OCI-LY7 (cell line): ENCODE measurements at regions not wholly inside any gene's neighbourhood (a gene's known extent, or its start where the extent isn't known, plus 50 kb on each side); places are given as distances from the start of the nearest gene placed in this dataset.

Experiments used
- BruUV-seq: library from RNA; stranded (reverse); fragments of 400-500 nt; replicated peaks from 2 replicates; lab custom pipeline; 2021; lab: Mats Ljungman, UMichigan
- CTCF ChIA-PET: fragments of 300-600 bp; sonication (Branson Sonifier 250); formaldehyde crosslinking; loops from one replicate; lab custom pipeline; 2022; ENCODE audit warnings: antibody characterized with exemption; ENCODE audit not compliant: unreplicated experiment; lab: Charles Lee
- POLR2A ChIA-PET: fragments of 300-600 bp; sonication (Branson Sonifier 250); formaldehyde crosslinking; loops from one replicate; lab custom pipeline; 2022; ENCODE audit warnings: antibody characterized with exemption; lab: Charles Lee
- DNase-seq: peaks from one replicate; pipeline ENCODE4 v3.0.0-alpha.2; 2015; ENCODE audit warnings: low spot score
- H2AFZ ChIP-seq: fragments of 200-600 bp; sonication (generic), shearing (Covaris generic); 2 replicates; pipeline ENCODE4 v1.6.1; 2014; ENCODE audit warnings: mild to moderate bottlenecking, antibody characterized with exemption, low read length, moderate library complexity
- H3K27ac ChIP-seq: fragments of 200-600 bp; sonication (generic); 2 replicates; pipeline ENCODE4 v1.5.1; 2014; ENCODE audit warnings: mixed run types, low read depth, mild to moderate bottlenecking, moderate library complexity, low read length, inconsistent platforms; ENCODE audit not compliant: poor library complexity, severe bottlenecking
- H3K36me3 ChIP-seq: fragments of 200-600 bp; sonication (generic); 2 replicates; pipeline ENCODE4 v1.6.1; 2014; ENCODE audit warnings: mild to moderate bottlenecking, antibody characterized with exemption, low read length, moderate library complexity, mixed read lengths; ENCODE audit not compliant: insufficient read depth
- H3K4me1 ChIP-seq: fragments of 200-600 bp; sonication (generic); 2 replicates; pipeline ENCODE4 v1.5.1; 2014; ENCODE audit warnings: mild to moderate bottlenecking, low read length; ENCODE audit not compliant: insufficient read depth, poor library complexity, severe bottlenecking
- H3K4me2 ChIP-seq: fragments of 200-600 bp; sonication (generic); 2 replicates; pipeline ENCODE4 v1.6.1; 2014; ENCODE audit warnings: mild to moderate bottlenecking, low read length
- H3K4me3 ChIP-seq: fragments of 200-600 bp; sonication (generic); 2 replicates; pipeline ENCODE4 v1.5.1; 2014; ENCODE audit warnings: mild to moderate bottlenecking, low read depth, low read length; ENCODE audit not compliant: poor library complexity, severe bottlenecking
- H3K79me2 ChIP-seq: fragments of 200-600 bp; sonication (generic); 2 replicates; pipeline ENCODE4 v1.6.1; 2016; ENCODE audit warnings: low read depth, mild to moderate bottlenecking, low read length, moderate library complexity, mixed read lengths; ENCODE audit not compliant: insufficient read depth
- H3K9me2 ChIP-seq: fragments of 200-600 bp; sonication (generic); 2 replicates; pipeline ENCODE4 v1.6.1; 2016; ENCODE audit warnings: mild to moderate bottlenecking, low read length, mixed read lengths; ENCODE audit not compliant: insufficient read depth
- H3K9me3 ChIP-seq: fragments of 200-600 bp; sonication (generic); 2 replicates; pipeline ENCODE4 v1.6.1; 2014; ENCODE audit warnings: mild to moderate bottlenecking, mixed run types, low read length, mixed read lengths
- H4K20me1 ChIP-seq: fragments of 200-600 bp; sonication (generic); 2 replicates; pipeline ENCODE4 v1.6.1; 2014; ENCODE audit warnings: mild to moderate bottlenecking, antibody characterized with exemption, low read length, moderate library complexity, mixed read lengths; ENCODE audit not compliant: insufficient read depth
- EZH2phosphoT487 ChIP-seq: fragments of 200-600 bp; sonication (generic); IDR thresholded peaks from 2 replicates; pipeline ENCODE4 v1.6.1; 2018; ENCODE audit warnings: low read depth, borderline replicate concordance, mild to moderate bottlenecking, mixed run types, antibody characterized with exemption, low read length, moderate library complexity, mixed read lengths
- intact Hi-C: fragments of 100-400 bp; cut with micrococcal nuclease; formaldehyde crosslinking; loops from one replicate; pipeline ENCODE4 v1.10.0; 2022; ENCODE audit not compliant: unreplicated experiment
- TF ChIP-seq, protein P1 (sequence below): fragments of 200-600 bp; sonication (generic); conservative IDR thresholded peaks from 2 replicates; pipeline ENCODE4 v1.5.1; 2014; ENCODE audit warnings: mild to moderate bottlenecking, antibody characterized with exemption, low read length, moderate library complexity, mixed read lengths

- Histone ChIP-seq H3K79me2 (no peaks in the 10 kb centered on the region), H3K27ac (no peak overlapping the region), H3K4me1 (no peaks in the 10 kb centered on the region), H3K4me3 (no peak overlapping the region), H3K36me3 (no peaks in the 10 kb centered on the region), H3K9me2 (no peaks in the 10 kb centered on the region), H4K20me1 (no peaks in the 10 kb centered on the region), H3K4me2 (no peak overlapping the region), H2AFZ (no peak overlapping the region), H3K9me3 (peaks cover 20% of the 10 kb centered on the region)
- no peak for TF ChIP-seq EZH2phosphoT487
- TF ChIP-seq, protein P1, sequence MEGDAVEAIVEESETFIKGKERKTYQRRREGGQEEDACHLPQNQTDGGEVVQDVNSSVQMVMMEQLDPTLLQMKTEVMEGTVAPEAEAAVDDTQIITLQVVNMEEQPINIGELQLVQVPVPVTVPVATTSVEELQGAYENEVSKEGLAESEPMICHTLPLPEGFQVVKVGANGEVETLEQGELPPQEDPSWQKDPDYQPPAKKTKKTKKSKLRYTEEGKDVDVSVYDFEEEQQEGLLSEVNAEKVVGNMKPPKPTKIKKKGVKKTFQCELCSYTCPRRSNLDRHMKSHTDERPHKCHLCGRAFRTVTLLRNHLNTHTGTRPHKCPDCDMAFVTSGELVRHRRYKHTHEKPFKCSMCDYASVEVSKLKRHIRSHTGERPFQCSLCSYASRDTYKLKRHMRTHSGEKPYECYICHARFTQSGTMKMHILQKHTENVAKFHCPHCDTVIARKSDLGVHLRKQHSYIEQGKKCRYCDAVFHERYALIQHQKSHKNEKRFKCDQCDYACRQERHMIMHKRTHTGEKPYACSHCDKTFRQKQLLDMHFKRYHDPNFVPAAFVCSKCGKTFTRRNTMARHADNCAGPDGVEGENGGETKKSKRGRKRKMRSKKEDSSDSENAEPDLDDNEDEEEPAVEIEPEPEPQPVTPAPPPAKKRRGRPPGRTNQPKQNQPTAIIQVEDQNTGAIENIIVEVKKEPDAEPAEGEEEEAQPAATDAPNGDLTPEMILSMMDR = no peak
- ChIA-PET CTCF (no interaction called here), POLR2A (no interaction called here)
- BruUV-seq = no TSS peak
- intact Hi-C loops = no loop called here
- no peak for DNase-seq
These were observed 223.4 kb upstream of the TNRC6C start for GRCh38 chr17:77735081-77735565.

DNA sequence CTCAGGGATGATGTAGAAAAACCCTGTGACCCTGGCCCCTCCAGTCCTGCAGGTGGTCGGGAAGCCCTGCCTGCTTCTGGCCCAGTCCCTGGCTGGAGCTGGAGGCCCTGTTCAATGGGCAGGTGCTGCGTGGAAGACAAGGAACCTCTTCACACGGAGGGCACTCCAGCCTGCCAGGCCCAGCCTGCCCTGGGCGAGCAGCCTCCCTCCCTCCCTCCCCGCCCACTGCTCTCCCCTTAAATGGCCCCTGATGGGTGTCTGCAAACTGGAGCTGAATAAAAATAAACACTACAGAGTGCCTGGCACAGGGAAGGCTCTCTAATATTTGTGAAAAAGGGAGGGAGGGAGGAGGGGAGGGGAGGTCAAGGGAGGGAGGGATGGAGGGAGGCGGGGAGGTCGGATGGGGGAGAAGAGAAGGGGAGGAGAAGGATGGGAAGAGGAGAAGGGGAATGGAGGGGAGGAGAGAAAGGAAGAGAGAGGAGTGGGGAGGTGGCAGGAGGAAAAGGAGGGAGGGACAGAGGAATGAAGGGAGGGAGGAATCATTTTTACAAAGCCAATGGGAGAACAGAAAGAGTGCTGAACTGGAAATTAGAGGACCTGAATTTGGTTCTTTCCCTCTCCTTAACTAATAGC, 222.8 kb upstream of the TNRC6C start:
- Histone ChIP-seq H3K36me3 (no peaks in the 10 kb centered on the region), H4K20me1 (no peaks in the 10 kb centered on the region), H2AFZ (no peak overlapping the region), H3K27ac (no peak overlapping the region), H3K9me3 (peaks cover 20% of the 10 kb centered on the region), H3K79me2 (no peaks in the 10 kb centered on the region), H3K4me3 (no peak overlapping the region), H3K4me2 (no peak overlapping the region), H3K9me2 (no peaks in the 10 kb centered on the region), H3K4me1 (no peaks in the 10 kb centered on the region)
- no TSS peak for BruUV-seq
- POLR2A ChIA-PET = no interaction called here
- DNase-seq = no peak
- intact Hi-C loops = no loop called here
- TF ChIP-seq, protein P1 = no peak
- no peak for TF ChIP-seq EZH2phosphoT487
- CTCF ChIA-PET = no interaction called here

DNA sequence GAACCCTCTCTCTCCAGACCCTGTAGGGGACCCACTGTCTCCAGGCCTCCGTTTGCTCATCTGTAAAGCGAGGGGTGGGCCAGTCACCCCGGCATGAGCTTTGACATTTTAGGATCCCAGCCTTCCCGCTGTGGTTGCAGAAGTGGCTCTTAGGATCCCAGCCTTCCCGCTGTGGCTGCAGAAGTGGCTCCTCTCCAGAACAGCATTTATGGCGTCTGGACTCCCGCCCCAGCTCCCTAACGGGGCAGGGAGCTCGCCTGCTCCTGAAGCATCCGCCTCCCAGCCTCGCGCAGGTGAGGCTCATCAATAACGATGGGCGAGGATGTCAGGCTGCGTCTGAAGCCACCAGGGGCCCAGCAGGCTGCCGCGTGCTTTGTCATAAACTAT, 222.3 kb upstream of the TNRC6C start:
- Histone ChIP-seq H4K20me1 (no peaks in the 10 kb centered on the region), H3K4me1 (no peaks in the 10 kb centered on the region), H3K9me2 (no peaks in the 10 kb centered on the region), H3K36me3 (no peaks in the 10 kb centered on the region), H3K4me3 (no peak overlapping the region), H3K4me2 (no peak overlapping the region), H3K9me3 (peaks cover 25% of the 10 kb centered on the region), H2AFZ (no peak overlapping the region), H3K79me2 (no peaks in the 10 kb centered on the region), H3K27ac (no peak overlapping the region)
- CTCF ChIA-PET = no interaction called here
- BruUV-seq = no TSS peak
- POLR2A ChIA-PET = no interaction called here
- TF ChIP-seq, protein P1 = no peak
- no peak for TF ChIP-seq EZH2phosphoT487
- intact Hi-C loops = no loop called here
- no peak for DNase-seq
